H1 (cell line): ENCODE measurements at regions not wholly inside any gene's neighbourhood (a gene's known extent, or its start where the extent isn't known, plus 50 kb on each side); places are given as distances from the start of the nearest gene placed in this dataset.

Experiments used
- CTCF ChIA-PET: fragments of 300-600 bp; sonication (Branson Sonifier 250); formaldehyde crosslinking; loops from one replicate; lab custom pipeline; 2021; ENCODE audit not compliant: partially characterized antibody; lab: Charles Lee
- POLR2A ChIA-PET: fragments of 300-600 bp; sonication (Branson Sonifier 250); formaldehyde crosslinking; loops from one replicate; lab custom pipeline; 2021; ENCODE audit warnings: inconsistent platforms; ENCODE audit not compliant: partially characterized antibody; lab: Charles Lee
- DNase-seq, 2 experiments: peaks; one replicate each; pipeline versions ENCODE4 v3.0.0 to v3.0.0-alpha.2; 2010 to 2022; ENCODE audit warnings: low spot score in 2 of 2, low read depth in 1 of 2, mixed read lengths in 1 of 2
- FAIRE-seq: peaks from 2 replicates; lab custom pipeline; 2011; peaks lifted over from hg19 to GRCh38; lab: Jason Lieb, UNC
- H2AFZ ChIP-seq: 2 replicates; pipeline ENCODE4 v1.8.1; 2012; ENCODE audit warnings: low read length, inconsistent platforms
- H2AK5ac ChIP-seq: 2 replicates; pipeline ENCODE4 v1.6.1; 2013; ENCODE audit warnings: low read depth, low read length
- H2BK120ac ChIP-seq: replicated peaks from 2 replicates; pipeline ENCODE3; 2013; ENCODE audit warnings: low read depth, low read length, inconsistent platforms
- H2BK12ac ChIP-seq: 2 replicates; pipeline ENCODE4 v1.6.1; 2013; ENCODE audit warnings: low read depth, low read length
- H2BK15ac ChIP-seq: 2 replicates; pipeline ENCODE4 v1.6.1; 2013; ENCODE audit warnings: low read length
- H2BK20ac ChIP-seq: 2 replicates; pipeline ENCODE4 v1.6.1; 2013; ENCODE audit warnings: low read length
- H2BK5ac ChIP-seq: 2 replicates; pipeline ENCODE4 v1.6.1; 2013; ENCODE audit warnings: low read depth, low read length
- H3K14ac ChIP-seq: 2 replicates; pipeline ENCODE4 v1.6.1; 2013; ENCODE audit warnings: inconsistent platforms; ENCODE audit not compliant: insufficient read length
- H3K18ac ChIP-seq: 2 replicates; pipeline ENCODE4 v1.6.1; 2013; ENCODE audit warnings: low read length; ENCODE audit errors: extremely low read depth
- H3K23ac ChIP-seq: 2 replicates; pipeline ENCODE4 v1.6.1; 2013; ENCODE audit warnings: inconsistent platforms; ENCODE audit not compliant: insufficient read length
- H3K23me2 ChIP-seq: 2 replicates; pipeline ENCODE4 v1.6.1; 2013; ENCODE audit warnings: low read depth, low read length
- H3K27ac ChIP-seq: 2 replicates; pipeline ENCODE4 v1.6.1; 2011; ENCODE audit warnings: low read depth, low read length, inconsistent platforms
- H3K27me3 ChIP-seq, 4 experiments: replicated peaks in 1 of 4; 1 replicate in 1 of 4; 2 replicates in 3 of 4; pipeline versions ENCODE4 v1.6.1 to v1.8.1; 2011 to 2013; ENCODE audit warnings: low read length in 3 of 4, mild to moderate bottlenecking in 3 of 4, inconsistent platforms in 2 of 4, mixed read lengths in 2 of 4, moderate library complexity in 1 of 4; ENCODE audit not compliant: control insufficient read depth in 3 of 4, insufficient read depth in 3 of 4; ENCODE audit errors: extremely low read depth in 1 of 4
- H3K36me3 ChIP-seq, 4 experiments: 2 replicates each; pipeline versions ENCODE4 v1.6.1 to v1.8.1; 2011 to 2013; ENCODE audit warnings: mild to moderate bottlenecking in 4 of 4, low read length in 3 of 4, moderate library complexity in 2 of 4, control low read depth in 1 of 4, inconsistent platforms in 1 of 4; ENCODE audit not compliant: insufficient read depth in 4 of 4, control insufficient read depth in 2 of 4
- H3K4ac ChIP-seq: replicated peaks from 2 replicates; pipeline ENCODE3; 2013; ENCODE audit warnings: low read length, low read depth, mixed read lengths, inconsistent platforms; ENCODE audit not compliant: insufficient read length
- H3K4me1 ChIP-seq, 4 experiments: replicated peaks in 1 of 4; 1 replicate in 1 of 4; 2 replicates in 3 of 4; pipeline versions ENCODE4 v1.6.1 to v1.8.1; 2011 to 2013; ENCODE audit warnings: low read length in 3 of 4, inconsistent platforms in 2 of 4, mixed read lengths in 1 of 4; ENCODE audit not compliant: insufficient read depth in 4 of 4, control insufficient read depth in 3 of 4
- H3K4me2 ChIP-seq, 2 experiments: 2 replicates each; pipeline versions ENCODE4 v1.6.1 to v1.8.1; 2011 to 2013; ENCODE audit warnings: low read depth in 2 of 2, low read length in 2 of 2, control low read depth in 1 of 2, inconsistent platforms in 1 of 2, mild to moderate bottlenecking in 1 of 2; ENCODE audit not compliant: insufficient read depth in 1 of 2
- H3K4me3 ChIP-seq, 4 experiments: fragments of 200-600, 300-600 bp in 1 of 4; sonication (generic), shearing (Covaris generic), sonication (Bioruptor Twin) in 1 of 4; 2 replicates each; pipeline versions ENCODE4 v1.5.1 to v1.8.1; 2011 to 2016; ENCODE audit warnings: low read length in 4 of 4, low read depth in 3 of 4, control low read depth in 2 of 4, inconsistent platforms in 2 of 4, mild to moderate bottlenecking in 2 of 4, mixed read lengths in 1 of 4, moderate library complexity in 1 of 4; ENCODE audit not compliant: insufficient read depth in 2 of 4; ENCODE audit errors: extremely low read depth in 1 of 4
- H3K56ac ChIP-seq: replicated peaks from 2 replicates; pipeline ENCODE3; 2013; ENCODE audit warnings: low read depth, mild to moderate bottlenecking, mixed read lengths, low read length, inconsistent platforms; ENCODE audit not compliant: insufficient read length
- H3K79me1 ChIP-seq: 2 replicates; pipeline ENCODE4 v1.6.1; 2013; ENCODE audit warnings: low read depth, low read length, control low read depth
- H3K79me2 ChIP-seq, 2 experiments: 2 replicates each; pipeline versions ENCODE4 v1.6.1 to v1.8.1; 2012 to 2013; ENCODE audit warnings: low read length in 2 of 2, mild to moderate bottlenecking in 2 of 2, inconsistent platforms in 1 of 2; ENCODE audit not compliant: insufficient read depth in 2 of 2, control insufficient read depth in 1 of 2
- H3K9ac ChIP-seq, 4 experiments: replicated peaks in 1 of 4; 1 replicate in 1 of 4; 2 replicates in 3 of 4; pipeline versions ENCODE4 v1.6.1 to v1.8.1; 2011 to 2013; ENCODE audit warnings: low read depth in 3 of 4, low read length in 3 of 4, control low read depth in 2 of 4, mild to moderate bottlenecking in 2 of 4, moderate library complexity in 2 of 4, inconsistent platforms in 1 of 4; ENCODE audit errors: extremely low read depth in 1 of 4
- H3K9me3 ChIP-seq, 2 experiments: 2 replicates each; pipeline versions ENCODE4 v1.6.1 to v1.8.1; 2012 to 2013; ENCODE audit warnings: mild to moderate bottlenecking in 2 of 2, moderate library complexity in 2 of 2, control low read depth in 1 of 2, inconsistent platforms in 1 of 2, low read depth in 1 of 2, low read length in 1 of 2, mixed read lengths in 1 of 2; ENCODE audit not compliant: insufficient read depth in 2 of 2
- H4K20me1 ChIP-seq, 2 experiments: replicated peaks in 1 of 2; 2 replicates each; pipeline versions ENCODE3 to v1.8.1; 2011 to 2013; ENCODE audit warnings: inconsistent platforms in 2 of 2, low read length in 2 of 2, mild to moderate bottlenecking in 1 of 2; ENCODE audit not compliant: insufficient read depth in 2 of 2, control insufficient read depth in 1 of 2
- H4K5ac ChIP-seq: 2 replicates; pipeline ENCODE4 v1.6.1; 2013; ENCODE audit warnings: low read length, low read depth, mixed read lengths, inconsistent platforms; ENCODE audit not compliant: insufficient read length
- H4K8ac ChIP-seq: 2 replicates; pipeline ENCODE4 v1.8.0; 2013; ENCODE audit warnings: mild to moderate bottlenecking, moderate library complexity, low read length, inconsistent platforms; ENCODE audit not compliant: insufficient read depth; ENCODE audit errors: extremely low read depth
- H4K91ac ChIP-seq: replicated peaks from 2 replicates; pipeline ENCODE3; 2013; ENCODE audit warnings: low read length, mixed read lengths, inconsistent platforms; ENCODE audit not compliant: insufficient read length
- SIRT6 ChIP-seq: IDR thresholded peaks from one replicate; pipeline ENCODE4 v1.7.1; 2012; ENCODE audit warnings: low read length, inconsistent platforms
- WGBS, 2 experiments: shearing (Covaris generic) in 1 of 2; methylation state at CpG; one replicate each; pipeline versions ENCODE4 v1.1.6 to v1.1.7; 2013 to 2015; ENCODE audit warnings: low lambda C conversion rate in 2 of 2, mixed read lengths in 2 of 2, inconsistent platforms in 1 of 2, low coverage in 1 of 2, missing lambda C conversion rate in 1 of 2; ENCODE audit not compliant: insufficient replicate concordance in 2 of 2, insufficient coverage in 1 of 2, insufficient read length in 1 of 2; ENCODE audit errors: extremely low coverage in 1 of 2, missing lambda C conversion rate in 1 of 2; 5-methylcytosine and 5-hydroxymethylcytosine counted together
- TF ChIP-seq, protein P1 (sequence below): IDR thresholded peaks from 2 replicates; pipeline ENCODE4 v1.6.1; 2012; ENCODE audit warnings: low read length, inconsistent platforms
- TF ChIP-seq, protein P2 (sequence below): IDR thresholded peaks from 2 replicates; pipeline ENCODE4 v1.6.1; 2011; ENCODE audit warnings: low read depth, mild to moderate bottlenecking, low read length; ENCODE audit not compliant: insufficient read depth

DNA sequence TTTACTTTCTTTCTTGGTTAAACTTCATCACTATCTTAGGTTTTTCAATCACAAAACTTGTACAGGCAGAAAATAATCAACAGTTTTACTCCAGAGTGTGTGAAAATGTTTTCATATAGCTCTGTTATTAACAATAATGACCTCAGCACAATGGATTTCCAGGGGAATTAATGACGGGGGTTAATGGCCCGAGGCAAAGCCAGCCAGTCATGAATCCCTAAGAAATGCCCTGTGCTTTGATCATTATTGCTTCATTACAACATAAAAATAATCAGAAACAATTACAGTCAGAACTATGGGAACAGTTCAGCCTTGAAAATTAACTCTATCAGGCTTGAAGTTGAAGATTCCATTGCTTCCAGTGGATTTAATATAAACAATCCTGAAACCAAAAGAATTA, 875.4 kb downstream of the ROBO2 start:
- no peak overlapping the region for H3K56ac ChIP-seq

More for the DNA sequence above, 875.4 kb downstream of the ROBO2 start:
- no peaks in the 10 kb centered on the region for H3K79me1 ChIP-seq
- ChIA-PET CTCF (no interaction called here), POLR2A (no interaction called here)
- no peak overlapping the region for H3K23ac ChIP-seq
- no peaks in the 10 kb centered on the region for H3K27me3 ChIP-seq
- no peak overlapping the region for H2AK5ac ChIP-seq
- H2AFZ ChIP-seq: no peak overlapping the region
- no peaks in the 10 kb centered on the region for H4K20me1 ChIP-seq
- FAIRE-seq: no peak
- no peak overlapping the region for H2BK15ac ChIP-seq
- no peaks in the 10 kb centered on the region; a peak in 2 of 8 replicates for H3K36me3 ChIP-seq
- H2BK12ac ChIP-seq: no peak overlapping the region
- TF ChIP-seq SIRT6: no peak
- TF ChIP-seq, protein P1, sequence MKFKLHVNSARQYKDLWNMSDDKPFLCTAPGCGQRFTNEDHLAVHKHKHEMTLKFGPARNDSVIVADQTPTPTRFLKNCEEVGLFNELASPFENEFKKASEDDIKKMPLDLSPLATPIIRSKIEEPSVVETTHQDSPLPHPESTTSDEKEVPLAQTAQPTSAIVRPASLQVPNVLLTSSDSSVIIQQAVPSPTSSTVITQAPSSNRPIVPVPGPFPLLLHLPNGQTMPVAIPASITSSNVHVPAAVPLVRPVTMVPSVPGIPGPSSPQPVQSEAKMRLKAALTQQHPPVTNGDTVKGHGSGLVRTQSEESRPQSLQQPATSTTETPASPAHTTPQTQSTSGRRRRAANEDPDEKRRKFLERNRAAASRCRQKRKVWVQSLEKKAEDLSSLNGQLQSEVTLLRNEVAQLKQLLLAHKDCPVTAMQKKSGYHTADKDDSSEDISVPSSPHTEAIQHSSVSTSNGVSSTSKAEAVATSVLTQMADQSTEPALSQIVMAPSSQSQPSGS: no peak
- TF ChIP-seq, protein P2, sequence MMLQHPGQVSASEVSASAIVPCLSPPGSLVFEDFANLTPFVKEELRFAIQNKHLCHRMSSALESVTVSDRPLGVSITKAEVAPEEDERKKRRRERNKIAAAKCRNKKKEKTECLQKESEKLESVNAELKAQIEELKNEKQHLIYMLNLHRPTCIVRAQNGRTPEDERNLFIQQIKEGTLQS: no peak
- no peak overlapping the region for H3K4me3 ChIP-seq
- H4K91ac ChIP-seq: no peak overlapping the region
- H3K23me2 ChIP-seq: no peaks in the 10 kb centered on the region
- H2BK20ac ChIP-seq: no peak overlapping the region
- no peaks in the 10 kb centered on the region for H3K79me2 ChIP-seq
- no peak overlapping the region for H3K9ac ChIP-seq
- no peak overlapping the region for H2BK120ac ChIP-seq
- no peak overlapping the region for H4K5ac ChIP-seq
- no peak overlapping the region for H3K14ac ChIP-seq
- 91% methylated on average over 2 of the region's 2 CpGs; no CpG with 5 or more reads in 1 of the 2 experiments for WGBS, 2 experiments
- H3K18ac ChIP-seq: no peak overlapping the region
- H3K4me2 ChIP-seq: no peak overlapping the region
- H3K4ac ChIP-seq: peak overlapping the region; percentile 75
- H3K4me1 ChIP-seq: no peaks in the 10 kb centered on the region; a peak in 2 of 7 replicates
- no peak for DNase-seq
- H3K27ac ChIP-seq: no peak overlapping the region
- no peak overlapping the region for H2BK5ac ChIP-seq
- H3K9me3 ChIP-seq: no peaks in the 10 kb centered on the region
- no peak overlapping the region for H4K8ac ChIP-seq
